ENCODE measurements at regions not wholly inside any gene's neighbourhood (a gene's known extent, or its start where the extent isn't known, plus 50 kb on each side); places are given as distances from the start of the nearest gene placed in this dataset.
"Not testable (repeated sequence)": the region's sequence is repeated elsewhere in the genome, so short reads cannot be mapped to it uniquely, and the experiment has no call there.

- not testable (repeated sequence) for DNase-seq
Measured at GRCh38 chr4:189622574-189622973, 318.1 kb upstream of the FRG1 start.

GRCh38 chr4:189627041-189627440, 313.6 kb upstream of the FRG1 start:
- DNase-seq = not testable (repeated sequence)

- DNase-seq = not testable (repeated sequence)
Measured at GRCh38 chr4:189629733-189630132, 310.9 kb upstream of the FRG1 start.

GRCh38 chr4:189630913-189631567, 309.6 kb upstream of the FRG1 start:
- DNase-seq = not testable (repeated sequence)

- not testable (repeated sequence) for DNase-seq
Measured at GRCh38 chr4:189631568-189631916, 309.1 kb upstream of the FRG1 start.

- DNase-seq = not testable (repeated sequence)
Measured at GRCh38 chr4:189650436-189650835, 290.2 kb upstream of the FRG1 start.

- DNase-seq = not testable (repeated sequence)
Measured at GRCh38 chr4:189653130-189653653, 287.5 kb upstream of the FRG1 start.

GRCh38 chr4:189653983-189654382, 286.7 kb upstream of the FRG1 start:
- DNase-seq = not testable (repeated sequence)

- not testable (repeated sequence) for DNase-seq
Measured at GRCh38 chr4:189654396-189654795, 286.3 kb upstream of the FRG1 start.

- DNase-seq = not testable (repeated sequence)
Measured at GRCh38 chr4:189655817-189656216, 284.9 kb upstream of the FRG1 start.

- DNase-seq = no peak
Measured at GRCh38 chr4:189656641-189657040, 284.0 kb upstream of the FRG1 start.

GRCh38 chr4:189658259-189658658, 282.4 kb upstream of the FRG1 start:
- not testable (repeated sequence) for DNase-seq

GRCh38 chr4:189658831-189659230, 281.8 kb upstream of the FRG1 start:
- not testable (repeated sequence) for DNase-seq

GRCh38 chr4:189659287-189659686, 281.4 kb upstream of the FRG1 start:
- DNase-seq = no peak

GRCh38 chr4:189660722-189661360, 279.8 kb upstream of the FRG1 start:
- no peak for DNase-seq

GRCh38 chr4:189664693-189665250, 275.9 kb upstream of the FRG1 start:
- DNase-seq = no peak

GRCh38 chr4:189665712-189666305, 274.9 kb upstream of the FRG1 start:
- DNase-seq = not testable (repeated sequence)

- DNase-seq = not testable (repeated sequence)
Measured at GRCh38 chr4:189667386-189667785, 273.3 kb upstream of the FRG1 start.

- not testable (repeated sequence) for DNase-seq
Measured at GRCh38 chr4:189697675-189698245, 242.9 kb upstream of the FRG1 start.

- DNase-seq = not testable (repeated sequence)
Measured at GRCh38 chr4:189703000-189703399, 237.7 kb upstream of the FRG1 start.

GRCh38 chr4:189706821-189707220, 233.9 kb upstream of the FRG1 start:
- DNase-seq = not testable (repeated sequence)

- DNase-seq = not testable (repeated sequence)
Measured at GRCh38 chr4:189707227-189707626, 233.4 kb upstream of the FRG1 start.

- DNase-seq = not testable (repeated sequence)
Measured at GRCh38 chr4:189711956-189712355, 228.7 kb upstream of the FRG1 start.

All from right kidney (tissue), 1 donor.